ENCODE measurements at regions not wholly inside any gene's neighbourhood (a gene's known extent, or its start where the extent isn't known, plus 50 kb on each side); places are given as distances from the start of the nearest gene placed in this dataset.

GRCh38 chr5:167918813-167919483, 372.5 kb upstream of the WWC1 start:
- Histone ChIP-seq H3K9me3 (ENCODE audit: control insufficient read depth, insufficient read depth, low read length) (no peaks in the 10 kb centered on the region), H3K4me3 (ENCODE audit: low read length) (no peak overlapping the region), H3K27me3 (ENCODE audit: control insufficient read depth, insufficient read depth, low read length) (no peaks in the 10 kb centered on the region), H3K36me3 (ENCODE audit: control insufficient read depth, insufficient read depth, low read length) (no peaks in the 10 kb centered on the region), H3K27ac (ENCODE audit: low read length) (no peak overlapping the region), H3K4me1 (ENCODE audit: control insufficient read depth, insufficient read depth, low read length) (no peaks in the 10 kb centered on the region)
- Mint-ChIP-seq H3K4me1 (no peaks in the 10 kb centered on the region), H3K4me3 (no peak overlapping the region), H3K27ac (no peak overlapping the region), H3K27me3 (ENCODE audit: low read depth in 2 of 2) (no peaks in the 10 kb centered on the region), H3K36me3 (no peaks in the 10 kb centered on the region), H3K9me3 (peaks cover 5 to 6% of the 10 kb centered on the region in 2 donors)
- intact Hi-C loops (cut with micrococcal nuclease), result no loop called here
- ATAC-seq (no peak), DNase-seq (no peak)
- TF ChIP-seq CTCF (IDR thresholded peaks at IDR 0.05), result no peak
- 83% methylated on average over 11 of the region's 11 CpGs for WGBS (ENCODE audit: insufficient coverage)

- Histone ChIP-seq H3K4me1 (ENCODE audit: control insufficient read depth, insufficient read depth, low read length) (no peaks in the 10 kb centered on the region), H3K9me3 (ENCODE audit: control insufficient read depth, insufficient read depth, low read length) (no peaks in the 10 kb centered on the region), H3K36me3 (ENCODE audit: control insufficient read depth, insufficient read depth, low read length) (no peaks in the 10 kb centered on the region), H3K4me3 (ENCODE audit: low read length) (no peak overlapping the region), H3K27me3 (ENCODE audit: control insufficient read depth, insufficient read depth, low read length) (no peaks in the 10 kb centered on the region), H3K27ac (ENCODE audit: low read length) (no peak overlapping the region)
- peaks cover 2 to 5% of the 10 kb centered on the region in 2 donors for H3K9me3 Mint-ChIP-seq
- no peaks in the 10 kb centered on the region for H3K4me1 Mint-ChIP-seq
- no peak overlapping the region for H3K27ac Mint-ChIP-seq
- WGBS (ENCODE audit: insufficient coverage), result no CpG with 5 or more reads among the region's 2 CpGs
- no peak for TF ChIP-seq CTCF (IDR thresholded peaks at IDR 0.05)
- H3K4me3 Mint-ChIP-seq, result no peak overlapping the region
- H3K27me3 Mint-ChIP-seq (ENCODE audit: low read depth in 2 of 2), result no peaks in the 10 kb centered on the region
- no peaks in the 10 kb centered on the region for H3K36me3 Mint-ChIP-seq
- DNase-seq (no peak), ATAC-seq (no peak)
- intact Hi-C loops (cut with micrococcal nuclease), result no loop called here
Observed at GRCh38 chr5:167920589-167920988, 370.9 kb upstream of the WWC1 start.

GRCh38 chr5:167921796-167922195, 369.6 kb upstream of the WWC1 start:
- H3K36me3 Mint-ChIP-seq, result no peaks in the 10 kb centered on the region
- no peaks in the 10 kb centered on the region for H3K4me1 Mint-ChIP-seq
- H3K27me3 Mint-ChIP-seq (ENCODE audit: low read depth in 2 of 2), result no peaks in the 10 kb centered on the region
- no peaks in the 10 kb centered on the region for H3K9me3 ChIP-seq (ENCODE audit: control insufficient read depth, insufficient read depth, low read length)
- H3K4me3 ChIP-seq (ENCODE audit: low read length), result no peak overlapping the region
- no peak overlapping the region for H3K4me3 Mint-ChIP-seq
- H3K27ac Mint-ChIP-seq, result no peak overlapping the region
- intact Hi-C loops (cut with micrococcal nuclease), result no loop called here
- H3K4me1 ChIP-seq (ENCODE audit: control insufficient read depth, insufficient read depth, low read length), result no peaks in the 10 kb centered on the region
- DNase-seq (no peak), ATAC-seq (no peak)
- H3K36me3 ChIP-seq (ENCODE audit: control insufficient read depth, insufficient read depth, low read length), result no peaks in the 10 kb centered on the region
- H3K27ac ChIP-seq (ENCODE audit: low read length), result no peak overlapping the region
- peaks cover 2 to 6% of the 10 kb centered on the region in 2 donors for H3K9me3 Mint-ChIP-seq
- TF ChIP-seq CTCF (IDR thresholded peaks at IDR 0.05), result no peak
- no peaks in the 10 kb centered on the region for H3K27me3 ChIP-seq (ENCODE audit: control insufficient read depth, insufficient read depth, low read length)

GRCh38 chr5:167923396-167923795, 368.0 kb upstream of the WWC1 start:
- no peaks in the 10 kb centered on the region for H3K27me3 Mint-ChIP-seq (ENCODE audit: low read depth in 2 of 2)
- intact Hi-C loops (cut with micrococcal nuclease), result no loop called here
- H3K4me1 ChIP-seq (ENCODE audit: control insufficient read depth, insufficient read depth, low read length), result no peaks in the 10 kb centered on the region
- no peaks in the 10 kb centered on the region for H3K36me3 Mint-ChIP-seq
- H3K9me3 ChIP-seq (ENCODE audit: control insufficient read depth, insufficient read depth, low read length), result no peaks in the 10 kb centered on the region
- H3K4me3 ChIP-seq (ENCODE audit: low read length), result no peak overlapping the region
- H3K36me3 ChIP-seq (ENCODE audit: control insufficient read depth, insufficient read depth, low read length), result no peaks in the 10 kb centered on the region
- no peaks in the 10 kb centered on the region for H3K4me1 Mint-ChIP-seq
- H3K27me3 ChIP-seq (ENCODE audit: control insufficient read depth, insufficient read depth, low read length), result no peaks in the 10 kb centered on the region
- no peak overlapping the region for H3K4me3 Mint-ChIP-seq
- DNase-seq (no peak), ATAC-seq (no peak)
- no peak for TF ChIP-seq CTCF (IDR thresholded peaks at IDR 0.05)
- WGBS (ENCODE audit: insufficient coverage), result 97% methylated on average over 3 of the region's 4 CpGs
- no peak overlapping the region for H3K27ac ChIP-seq (ENCODE audit: low read length)
- H3K27ac Mint-ChIP-seq, result no peak overlapping the region
- peaks cover 2 to 6% of the 10 kb centered on the region in 2 donors for H3K9me3 Mint-ChIP-seq

Measured in natural killer cell (primary cell).